ENCODE measurements at regions not wholly inside any gene's neighbourhood (a gene's known extent, or its start where the extent isn't known, plus 50 kb on each side); places are given as distances from the start of the nearest gene placed in this dataset.

DNA sequence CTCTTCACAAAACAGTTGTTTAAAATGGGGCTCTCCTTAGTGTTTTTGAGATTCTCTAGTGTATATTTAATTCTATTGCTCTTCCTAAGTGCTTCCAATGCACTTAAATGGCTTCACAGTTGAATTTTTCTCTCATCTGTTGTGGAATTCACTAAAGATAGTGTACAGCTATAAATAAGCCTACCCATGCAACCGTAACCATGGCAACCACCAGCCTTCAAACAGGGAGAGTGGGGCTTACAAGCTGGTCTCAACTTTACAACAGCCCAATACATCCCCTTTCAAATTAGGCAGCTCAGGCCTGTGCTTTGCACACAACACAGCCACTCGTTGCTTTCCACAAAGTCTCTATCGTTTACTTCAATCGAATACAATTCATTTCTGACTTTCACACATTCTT, 144.0 kb upstream of the PLPPR1 start:
- TF ChIP-seq, protein P1, sequence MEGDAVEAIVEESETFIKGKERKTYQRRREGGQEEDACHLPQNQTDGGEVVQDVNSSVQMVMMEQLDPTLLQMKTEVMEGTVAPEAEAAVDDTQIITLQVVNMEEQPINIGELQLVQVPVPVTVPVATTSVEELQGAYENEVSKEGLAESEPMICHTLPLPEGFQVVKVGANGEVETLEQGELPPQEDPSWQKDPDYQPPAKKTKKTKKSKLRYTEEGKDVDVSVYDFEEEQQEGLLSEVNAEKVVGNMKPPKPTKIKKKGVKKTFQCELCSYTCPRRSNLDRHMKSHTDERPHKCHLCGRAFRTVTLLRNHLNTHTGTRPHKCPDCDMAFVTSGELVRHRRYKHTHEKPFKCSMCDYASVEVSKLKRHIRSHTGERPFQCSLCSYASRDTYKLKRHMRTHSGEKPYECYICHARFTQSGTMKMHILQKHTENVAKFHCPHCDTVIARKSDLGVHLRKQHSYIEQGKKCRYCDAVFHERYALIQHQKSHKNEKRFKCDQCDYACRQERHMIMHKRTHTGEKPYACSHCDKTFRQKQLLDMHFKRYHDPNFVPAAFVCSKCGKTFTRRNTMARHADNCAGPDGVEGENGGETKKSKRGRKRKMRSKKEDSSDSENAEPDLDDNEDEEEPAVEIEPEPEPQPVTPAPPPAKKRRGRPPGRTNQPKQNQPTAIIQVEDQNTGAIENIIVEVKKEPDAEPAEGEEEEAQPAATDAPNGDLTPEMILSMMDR (IDR thresholded peaks at IDR 0.05) = no peak
- no peak for TF ChIP-seq POLR2A (IDR thresholded peaks at IDR 0.05)

Data from Peyer's patch (tissue), 4 donors.